ENCODE measurements at regions not wholly inside any gene's neighbourhood (a gene's known extent, or its start where the extent isn't known, plus 50 kb on each side); places are given as distances from the start of the nearest gene placed in this dataset.

DNA sequence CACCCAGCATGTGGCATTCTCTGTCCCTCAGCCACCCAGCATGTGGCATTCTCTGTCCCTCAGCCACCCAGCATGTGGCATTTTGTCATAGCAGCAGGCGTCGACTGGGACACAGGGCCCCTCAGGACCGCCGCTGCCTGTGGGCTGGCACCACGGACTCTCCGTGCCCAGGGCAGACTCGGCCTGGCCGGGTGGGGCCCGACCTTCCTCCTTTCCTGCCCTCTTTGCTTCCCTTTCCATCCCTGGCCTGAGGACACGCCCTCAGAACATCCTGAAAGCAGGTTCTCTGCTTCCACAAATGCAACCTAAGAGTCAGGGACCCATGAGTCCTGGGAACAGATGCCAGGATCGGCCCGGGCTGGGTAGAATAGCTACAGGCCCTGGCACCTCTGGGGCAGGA, 291.4 kb upstream of the SALL3 start:
- TF ChIP-seq, protein P1, sequence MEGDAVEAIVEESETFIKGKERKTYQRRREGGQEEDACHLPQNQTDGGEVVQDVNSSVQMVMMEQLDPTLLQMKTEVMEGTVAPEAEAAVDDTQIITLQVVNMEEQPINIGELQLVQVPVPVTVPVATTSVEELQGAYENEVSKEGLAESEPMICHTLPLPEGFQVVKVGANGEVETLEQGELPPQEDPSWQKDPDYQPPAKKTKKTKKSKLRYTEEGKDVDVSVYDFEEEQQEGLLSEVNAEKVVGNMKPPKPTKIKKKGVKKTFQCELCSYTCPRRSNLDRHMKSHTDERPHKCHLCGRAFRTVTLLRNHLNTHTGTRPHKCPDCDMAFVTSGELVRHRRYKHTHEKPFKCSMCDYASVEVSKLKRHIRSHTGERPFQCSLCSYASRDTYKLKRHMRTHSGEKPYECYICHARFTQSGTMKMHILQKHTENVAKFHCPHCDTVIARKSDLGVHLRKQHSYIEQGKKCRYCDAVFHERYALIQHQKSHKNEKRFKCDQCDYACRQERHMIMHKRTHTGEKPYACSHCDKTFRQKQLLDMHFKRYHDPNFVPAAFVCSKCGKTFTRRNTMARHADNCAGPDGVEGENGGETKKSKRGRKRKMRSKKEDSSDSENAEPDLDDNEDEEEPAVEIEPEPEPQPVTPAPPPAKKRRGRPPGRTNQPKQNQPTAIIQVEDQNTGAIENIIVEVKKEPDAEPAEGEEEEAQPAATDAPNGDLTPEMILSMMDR (IDR thresholded peaks at IDR 0.05; ENCODE audit: low read depth, low read length, poor library complexity, severe bottlenecking), result no peak
- TF ChIP-seq EZH2phosphoT487 (IDR thresholded peaks at IDR 0.05; ENCODE audit: borderline replicate concordance, low read length), result no peak
